ENCODE measurements at regions not wholly inside any gene's neighbourhood (a gene's known extent, or its start where the extent isn't known, plus 50 kb on each side); places are given as distances from the start of the nearest gene placed in this dataset.

GRCh38 chr7:26478550-26478949 lies 186.9 kb downstream of the SNX10 start (continued):
- no peak for TF ChIP-seq SIN3A (IDR thresholded peaks at IDR 0.05; ENCODE audit: low read depth)
- TF ChIP-seq RAD21 (IDR thresholded peaks at IDR 0.05; ENCODE audit: low read depth): no peak
- no peak for TF ChIP-seq ELF1 (IDR thresholded peaks at IDR 0.05; ENCODE audit: borderline replicate concordance, low read depth)
- TF ChIP-seq ZBTB33 (IDR thresholded peaks at IDR 0.05; ENCODE audit: extremely low read depth, insufficient replicate concordance, low read length): no peak
- TF ChIP-seq MAX (IDR thresholded peaks at IDR 0.05): no peak
- TF ChIP-seq CTCF (IDR thresholded peaks at IDR 0.05 in 2 of 3, conservative IDR thresholded peaks at IDR 0.05 in 1 of 3; ENCODE audit: borderline replicate concordance in 1 of 3, insufficient read depth in 1 of 3, low read depth in 2 of 3, low read length in 2 of 3): no peak
- no peak for TF ChIP-seq CBX3 (IDR thresholded peaks at IDR 0.05; ENCODE audit: low read depth)
- TF ChIP-seq FOSL1 (IDR thresholded peaks at IDR 0.05; ENCODE audit: low read depth): no peak
- no peak for TF ChIP-seq EGR1 (IDR thresholded peaks at IDR 0.05; ENCODE audit: low read depth)

GRCh38 chr7:26479581-26479980 lies 187.9 kb downstream of the SNX10 start:
- ChIA-PET POLR2A (no interaction called here), RAD21 (ENCODE audit: low non-redundant PET in 1 of 2, low total read pairs in 2 of 2, uncharacterized antibody in 2 of 2, unreplicated experiment in 2 of 2) (no interaction called here), CTCF (no interaction called here)
- H3K4me3 ChIP-seq (replicated peaks in 1 of 2; ENCODE audit: low read depth in 1 of 2, low read length in 2 of 2): no peak overlapping the region
- DNase-seq (ENCODE audit: low read depth, low spot score) (no peak), ATAC-seq (no peak)
- H3K79me2 ChIP-seq (ENCODE audit: insufficient read depth, low read length): no peaks in the 10 kb centered on the region
- no peak for TF ChIP-seq CBX3 (IDR thresholded peaks at IDR 0.05; ENCODE audit: low read depth)
- TF ChIP-seq SP1 (IDR thresholded peaks at IDR 0.05; ENCODE audit: low read depth): no peak
- no peak for TF ChIP-seq ELF1 (IDR thresholded peaks at IDR 0.05; ENCODE audit: borderline replicate concordance, low read depth)
- no peak for TF ChIP-seq FOSL1 (IDR thresholded peaks at IDR 0.05; ENCODE audit: low read depth)
- no peak for TF ChIP-seq POLR2A (IDR thresholded peaks at IDR 0.05; ENCODE audit: borderline replicate concordance, extremely low read depth, insufficient read depth, insufficient read length)
- TF ChIP-seq EGR1 (IDR thresholded peaks at IDR 0.05; ENCODE audit: low read depth): no peak
- TF ChIP-seq ZBTB33 (IDR thresholded peaks at IDR 0.05; ENCODE audit: extremely low read depth, insufficient replicate concordance, low read length): no peak
- TF ChIP-seq TCF7L2 (IDR thresholded peaks at IDR 0.05; ENCODE audit: borderline replicate concordance, extremely low read depth, insufficient read depth, insufficient read length): no peak
- no peak overlapping the region for H3K27ac ChIP-seq (ENCODE audit: low read depth, low read length)
- no peak overlapping the region for H2AFZ ChIP-seq (ENCODE audit: low read depth, low read length, poor library complexity, severe bottlenecking)
- H3K36me3 ChIP-seq (ENCODE audit: control insufficient read depth in 1 of 2, insufficient read depth in 2 of 2, low read length in 2 of 2): no peaks in the 10 kb centered on the region
- H3K27me3 ChIP-seq (ENCODE audit: insufficient read depth, low read length): no peaks in the 10 kb centered on the region
- no peaks in the 10 kb centered on the region for H3K4me1 ChIP-seq (ENCODE audit: control insufficient read depth in 1 of 2, insufficient read depth in 2 of 2, low read length in 2 of 2)
- H3K9me2 ChIP-seq (ENCODE audit: insufficient read depth): no peaks in the 10 kb centered on the region
- no peak overlapping the region for H3K9ac ChIP-seq (ENCODE audit: low read length)
- no peaks in the 10 kb centered on the region for H4K20me1 ChIP-seq (ENCODE audit: insufficient read depth)
- intact Hi-C loops (cut with micrococcal nuclease): no loop called here
- H3K9me3 ChIP-seq (ENCODE audit: control insufficient read depth in 1 of 2, insufficient read depth in 1 of 2, low read depth in 1 of 2, low read length in 2 of 2): no peaks in the 10 kb centered on the region
- BruUV-seq (replicated peaks): no TSS peak
- no peak overlapping the region for H3K4me2 ChIP-seq (ENCODE audit: low read length)
